Upper lobe of left lung (tissue), 4 donors: ENCODE measurements at regions not wholly inside any gene's neighbourhood (a gene's known extent, or its start where the extent isn't known, plus 50 kb on each side); places are given as distances from the start of the nearest gene placed in this dataset.

Experiments used
- EP300 ChIP-seq, 4 donors: sonication (generic); formaldehyde crosslinking; IDR thresholded peaks; one replicate each; pipeline ENCODE4 v1.5.1; 2017; ENCODE audit warnings: antibody characterized with exemption in 4 of 4, control low read depth in 2 of 4
- POLR2A ChIP-seq, 4 donors: fragments of 450-650 bp; IDR thresholded peaks; one replicate each; pipeline ENCODE4 v1.5.1; 2016 to 2017; ENCODE audit warnings: antibody characterized with exemption in 4 of 4, mild to moderate bottlenecking in 2 of 4
- POLR2AphosphoS5 ChIP-seq, 2 donors: sonication (generic); formaldehyde crosslinking; IDR thresholded peaks; one replicate each; pipeline ENCODE4 v1.5.1; 2017; ENCODE audit warnings: antibody characterized with exemption in 2 of 2
- TF ChIP-seq, protein P1 (sequence below), 6 experiments: fragments of 450-650 bp in 4 of 6; fragments of 200-600 bp in 2 of 6; sonication (generic) in 2 of 6; IDR thresholded peaks; one replicate each; pipeline ENCODE4 v1.5.1; 2016 to 2019; ENCODE audit warnings: antibody characterized with exemption in 6 of 6

DNA sequence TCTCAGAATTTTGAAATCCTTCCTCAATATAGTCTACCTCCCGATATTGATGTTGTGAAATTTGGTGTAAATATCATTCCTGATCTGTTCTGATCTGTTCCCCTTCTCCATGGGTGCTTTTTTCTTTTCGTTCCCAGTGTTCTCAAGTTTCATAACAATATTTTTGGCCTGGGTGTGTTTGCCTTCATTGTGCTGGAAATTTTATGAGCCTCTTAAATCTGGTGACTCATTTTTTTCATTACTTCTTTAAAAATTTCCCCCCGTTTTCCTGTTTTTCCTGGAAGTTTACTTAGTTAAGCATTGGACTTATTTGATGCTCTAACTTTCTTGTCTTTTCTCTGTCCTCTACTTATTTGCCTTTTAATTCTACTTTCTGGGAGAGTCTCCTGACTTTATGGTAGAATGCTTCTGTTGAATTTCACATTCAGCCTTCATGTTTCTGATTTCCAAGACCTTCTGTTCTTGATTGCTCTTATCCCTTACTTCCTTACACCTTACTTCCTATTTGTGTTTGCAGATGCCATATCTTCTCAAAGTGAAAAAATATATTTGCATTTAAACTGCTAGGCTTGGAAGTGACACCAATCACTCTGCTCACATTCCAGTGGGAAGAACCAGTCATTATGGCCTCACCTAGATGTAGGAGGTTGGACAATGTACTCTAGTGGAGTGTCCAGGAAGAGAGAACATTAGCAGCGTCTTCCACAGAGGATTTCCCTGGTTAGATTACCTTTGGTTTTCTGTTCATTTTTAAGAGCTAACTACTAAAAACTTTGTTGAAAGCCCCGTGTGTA, 441.9 kb downstream of the ARHGEF28 start:
- no peak for TF ChIP-seq POLR2A (IDR thresholded peaks at IDR 0.05)
- TF ChIP-seq, protein P1, sequence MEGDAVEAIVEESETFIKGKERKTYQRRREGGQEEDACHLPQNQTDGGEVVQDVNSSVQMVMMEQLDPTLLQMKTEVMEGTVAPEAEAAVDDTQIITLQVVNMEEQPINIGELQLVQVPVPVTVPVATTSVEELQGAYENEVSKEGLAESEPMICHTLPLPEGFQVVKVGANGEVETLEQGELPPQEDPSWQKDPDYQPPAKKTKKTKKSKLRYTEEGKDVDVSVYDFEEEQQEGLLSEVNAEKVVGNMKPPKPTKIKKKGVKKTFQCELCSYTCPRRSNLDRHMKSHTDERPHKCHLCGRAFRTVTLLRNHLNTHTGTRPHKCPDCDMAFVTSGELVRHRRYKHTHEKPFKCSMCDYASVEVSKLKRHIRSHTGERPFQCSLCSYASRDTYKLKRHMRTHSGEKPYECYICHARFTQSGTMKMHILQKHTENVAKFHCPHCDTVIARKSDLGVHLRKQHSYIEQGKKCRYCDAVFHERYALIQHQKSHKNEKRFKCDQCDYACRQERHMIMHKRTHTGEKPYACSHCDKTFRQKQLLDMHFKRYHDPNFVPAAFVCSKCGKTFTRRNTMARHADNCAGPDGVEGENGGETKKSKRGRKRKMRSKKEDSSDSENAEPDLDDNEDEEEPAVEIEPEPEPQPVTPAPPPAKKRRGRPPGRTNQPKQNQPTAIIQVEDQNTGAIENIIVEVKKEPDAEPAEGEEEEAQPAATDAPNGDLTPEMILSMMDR (IDR thresholded peaks at IDR 0.05) = no peak
- no peak for TF ChIP-seq POLR2AphosphoS5 (IDR thresholded peaks at IDR 0.05)
- TF ChIP-seq EP300 (IDR thresholded peaks at IDR 0.05) = no peak
